RPMI7951 (cell line): ENCODE measurements at regions not wholly inside any gene's neighbourhood (a gene's known extent, or its start where the extent isn't known, plus 50 kb on each side); places are given as distances from the start of the nearest gene placed in this dataset.

ENCODE experiments used
- DNase-seq: peaks from one replicate; pipeline ENCODE4 v3.0.0-alpha.2; 2012; ENCODE audit warnings: low read depth

- DNase-seq, result peak; percentile 95
These were observed 548.9 kb upstream of the CDH2 start for GRCh38 chr18:28725876-28726275.

DNA sequence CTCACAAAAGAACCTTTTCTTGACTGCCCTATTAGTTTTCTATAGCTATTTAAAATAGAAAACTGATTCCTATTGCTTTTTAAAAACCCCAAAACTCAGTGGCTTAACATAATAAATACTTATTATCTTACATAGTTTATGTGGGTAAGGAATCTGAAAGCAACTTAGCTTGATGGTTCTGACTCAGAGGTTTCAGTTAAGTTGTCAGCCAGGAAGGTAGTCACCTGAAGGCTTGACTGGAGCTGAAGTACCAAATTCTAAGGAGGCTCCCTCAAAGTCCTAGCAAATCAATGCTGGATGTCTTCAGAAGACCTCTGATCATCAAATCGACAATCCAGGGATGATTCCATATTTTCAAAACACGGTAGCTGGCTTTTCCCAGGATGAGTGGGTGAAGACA, 546.6 kb upstream of the CDH2 start:
- no peak for DNase-seq

GRCh38 chr18:28718696-28719095, 541.8 kb upstream of the CDH2 start:
- DNase-seq, result no peak

- DNase-seq, result peak; percentile 5
These were observed 539.4 kb upstream of the CDH2 start for GRCh38 chr18:28716338-28716737.

DNA sequence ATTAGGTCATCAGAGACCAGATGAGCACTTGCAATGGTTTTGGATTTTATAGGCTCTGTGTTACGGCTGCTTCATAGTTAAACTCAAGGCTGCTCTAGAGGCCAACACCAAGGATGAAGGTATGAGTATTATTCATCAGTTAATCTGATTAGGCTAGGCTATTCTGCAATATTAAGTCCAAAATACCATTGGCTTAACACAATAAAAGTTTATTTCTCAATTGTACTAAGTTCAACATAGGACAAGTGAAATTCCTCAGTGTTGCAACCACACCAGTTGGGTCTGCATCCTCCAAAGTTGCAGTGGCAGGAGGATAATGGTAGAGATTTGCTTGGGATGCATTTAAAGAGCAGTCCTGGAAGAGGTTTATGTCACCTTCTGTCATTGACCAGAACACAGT, 538.3 kb upstream of the CDH2 start:
- DNase-seq, result no peak

- no peak for DNase-seq
These were observed 537.6 kb upstream of the CDH2 start for GRCh38 chr18:28714498-28714897.

DNA sequence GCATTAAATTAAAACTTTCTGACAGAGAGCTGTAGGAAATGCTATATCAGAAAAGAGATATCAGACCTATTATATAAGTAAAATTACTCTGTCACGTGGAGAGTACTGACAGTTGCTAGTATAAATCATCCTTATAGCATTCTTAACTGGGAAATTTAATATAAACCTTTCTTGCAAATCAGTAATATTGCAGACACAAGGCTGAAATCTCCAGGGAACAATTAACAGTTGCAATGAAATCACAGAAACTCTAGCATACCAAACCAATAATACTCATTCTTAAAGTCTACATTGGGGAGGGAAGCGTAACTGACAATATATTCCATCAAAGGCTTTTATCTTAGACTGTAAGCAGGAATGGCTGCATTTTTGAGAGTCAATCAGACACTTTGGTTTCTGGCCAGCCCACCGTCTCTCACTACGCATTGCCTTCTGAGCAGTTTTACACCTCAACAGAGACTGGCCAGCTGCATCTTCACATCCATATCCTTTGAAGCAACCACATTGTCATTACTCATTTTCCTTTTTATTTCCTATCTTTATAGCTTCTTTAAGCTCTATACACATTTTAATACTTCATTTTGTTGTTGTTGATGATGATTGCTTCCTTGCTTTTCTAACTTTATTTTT, 536.0 kb upstream of the CDH2 start:
- DNase-seq, result no peak

DNA sequence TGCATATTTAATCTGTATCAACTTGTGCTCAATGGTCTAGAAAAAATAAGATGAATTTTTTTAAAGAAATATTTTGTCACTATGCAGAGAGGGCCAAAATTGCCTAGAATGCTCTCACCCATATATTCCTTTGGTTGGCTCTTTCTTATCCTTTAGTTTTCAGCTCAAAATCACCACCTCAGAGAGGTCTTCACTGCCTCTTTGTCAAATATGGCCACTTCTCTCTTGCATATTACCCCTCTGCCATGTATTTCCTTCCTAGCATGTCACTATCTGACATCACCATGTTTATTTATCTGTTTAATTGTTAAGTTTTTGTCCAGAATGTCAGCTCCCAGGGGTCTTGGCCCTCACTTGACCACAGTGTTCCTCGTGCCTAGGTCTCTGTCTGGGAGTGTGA, 535.2 kb upstream of the CDH2 start:
- DNase-seq, result no peak

DNA sequence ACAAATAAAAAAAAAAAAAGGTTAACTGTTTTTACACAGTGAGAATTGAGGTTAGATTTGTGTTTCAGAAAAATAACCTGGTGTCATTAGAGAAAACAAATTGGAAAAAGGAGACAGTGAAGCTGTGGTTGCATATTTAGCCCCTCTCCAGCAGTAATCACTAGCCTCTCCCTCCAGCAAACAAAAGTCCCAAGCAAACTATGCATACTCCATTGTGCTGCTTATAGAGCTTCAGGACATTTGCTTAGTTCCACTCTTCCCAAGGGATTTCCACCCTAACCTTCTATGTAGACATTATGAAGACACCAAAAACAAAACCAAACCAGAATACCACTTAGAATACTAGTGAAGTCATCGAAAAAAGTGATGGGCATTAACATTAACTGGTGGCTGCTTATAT, 534.2 kb upstream of the CDH2 start:
- no peak for DNase-seq

DNA sequence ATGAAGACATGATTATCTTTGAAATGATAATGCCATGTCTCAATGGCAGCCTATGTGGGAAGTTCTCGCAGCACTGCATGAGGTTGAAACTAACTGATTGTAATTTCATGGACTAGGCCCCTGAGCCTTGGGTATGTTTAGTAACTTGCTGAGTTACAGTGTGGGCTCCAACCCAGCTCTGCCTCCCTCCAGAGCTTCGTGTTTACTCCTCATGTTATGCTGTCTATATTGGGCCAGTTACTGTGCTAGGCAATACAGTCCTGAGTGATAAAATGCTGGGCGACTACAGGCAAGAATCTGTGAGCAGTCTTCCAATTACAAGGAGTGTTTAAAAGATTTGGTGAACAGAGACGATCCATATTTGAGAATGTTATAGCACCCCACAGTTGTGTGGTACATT, 530.1 kb upstream of the CDH2 start:
- DNase-seq, result no peak

- no peak for DNase-seq
These were observed 529.5 kb upstream of the CDH2 start for GRCh38 chr18:28706397-28706796.

GRCh38 chr18:28705482-28705881, 528.6 kb upstream of the CDH2 start:
- no peak for DNase-seq

DNA sequence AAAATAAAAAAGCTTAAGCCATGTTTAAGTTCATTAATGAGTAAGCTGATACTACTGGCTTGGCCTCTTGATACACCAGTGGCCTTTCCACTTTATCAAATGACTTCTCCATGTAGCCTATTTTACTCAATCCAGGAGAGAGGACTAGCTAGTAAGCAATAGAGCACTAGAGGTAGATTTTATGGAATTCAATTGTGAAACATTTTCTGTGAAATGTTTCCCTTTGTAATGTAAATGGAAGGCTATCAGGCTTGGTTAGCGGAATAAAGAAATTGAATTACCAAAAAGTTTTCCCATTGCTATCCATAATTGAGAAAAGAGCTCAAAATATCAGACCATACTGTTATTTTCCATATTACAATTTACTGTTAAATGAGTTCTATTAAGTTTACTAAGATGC, 515.4 kb upstream of the CDH2 start:
- no peak for DNase-seq

DNA sequence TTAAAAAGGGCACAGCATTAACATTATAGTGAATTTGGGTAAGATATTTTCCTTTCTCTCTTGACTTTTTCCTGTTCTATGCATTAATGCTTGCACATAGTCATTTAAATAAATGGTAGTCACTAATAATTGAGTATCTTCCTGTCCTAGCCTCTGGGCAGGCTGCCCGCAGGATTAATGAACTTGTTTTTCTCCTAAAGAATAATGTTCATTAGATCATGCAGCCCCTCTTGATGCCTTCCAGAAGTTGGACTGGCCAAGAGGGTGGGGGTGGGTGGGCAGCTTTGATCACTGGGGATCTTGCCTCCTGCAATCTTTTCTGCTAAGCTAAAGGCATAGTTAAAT, 514.5 kb upstream of the CDH2 start:
- DNase-seq, result no peak

GRCh38 chr18:28690836-28691495, 514.0 kb upstream of the CDH2 start:
- peak; percentile 82 for DNase-seq

DNA sequence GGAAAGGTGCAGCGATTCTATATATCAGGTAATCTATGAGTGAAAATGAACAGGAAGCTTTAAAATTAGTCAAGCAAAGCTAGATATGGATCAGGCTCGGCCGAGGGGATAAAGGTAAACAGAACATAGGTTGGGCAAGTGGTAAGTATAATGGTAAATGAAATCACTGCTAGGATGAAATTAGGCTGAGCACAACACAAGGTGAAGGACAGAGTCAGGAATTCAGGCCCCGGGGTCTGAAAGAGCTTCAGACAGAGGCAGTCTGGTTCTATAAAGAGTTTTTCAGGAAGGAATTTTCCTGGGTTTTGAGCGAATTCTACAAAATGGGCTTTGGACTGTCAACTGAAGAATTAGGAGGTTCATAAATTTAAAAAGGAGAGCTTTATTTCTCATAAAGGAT, 513.2 kb upstream of the CDH2 start:
- no peak for DNase-seq

DNA sequence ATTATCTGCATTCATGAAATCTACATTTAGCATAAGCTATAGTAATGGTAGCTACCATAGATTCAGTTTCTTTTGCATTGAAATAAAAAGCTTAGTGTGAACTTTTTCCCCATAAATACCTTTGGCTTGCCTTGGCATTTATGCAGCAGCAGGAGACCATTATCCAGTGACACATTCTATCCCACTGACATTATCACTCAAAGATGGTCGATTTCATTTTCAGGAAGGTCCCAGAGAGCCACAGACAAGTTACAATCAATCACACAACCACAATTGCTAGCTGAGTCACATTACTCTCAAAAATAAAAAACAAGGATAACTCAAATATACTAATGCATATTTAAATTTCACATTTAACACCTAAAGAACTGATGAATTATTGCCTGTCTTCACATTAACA, 512.7 kb upstream of the CDH2 start:
- peak; percentile 50 for DNase-seq

DNA sequence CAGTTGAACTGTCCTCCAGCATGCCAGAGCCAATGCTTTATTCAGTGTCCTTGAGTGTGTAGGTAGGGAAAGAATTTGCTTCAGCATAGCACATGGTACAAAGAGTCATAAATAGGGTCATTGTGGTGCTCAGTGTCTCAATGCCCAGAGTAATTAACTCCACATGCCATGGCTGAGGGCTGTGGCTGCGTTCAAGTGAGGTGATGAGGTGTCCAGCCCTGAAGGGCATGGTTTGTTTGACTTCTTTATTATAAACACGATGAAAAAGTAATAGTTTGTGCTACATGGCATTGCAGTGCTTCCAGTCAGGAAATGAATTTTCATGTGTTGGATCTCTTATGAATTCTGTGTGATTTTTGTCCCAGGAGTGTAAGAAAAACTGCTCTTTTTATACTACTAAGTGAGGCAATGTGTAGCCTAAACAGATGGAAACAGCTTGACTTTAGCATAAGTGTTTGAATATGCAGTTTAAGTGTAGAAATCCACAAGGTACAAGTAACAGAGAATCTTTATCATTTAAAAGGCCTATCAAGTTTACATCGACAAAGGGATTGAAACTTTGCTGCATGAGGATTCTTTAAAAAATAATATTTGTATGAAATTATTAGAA, 507.9 kb upstream of the CDH2 start:
- DNase-seq, result peak; percentile 83

- no peak for DNase-seq
These were observed 506.0 kb upstream of the CDH2 start for GRCh38 chr18:28682912-28683311.

GRCh38 chr18:28669165-28669564, 492.2 kb upstream of the CDH2 start:
- DNase-seq, result no peak

GRCh38 chr18:28666216-28666615, 489.3 kb upstream of the CDH2 start:
- DNase-seq, result no peak

- DNase-seq, result peak; percentile 61
These were observed 481.0 kb upstream of the CDH2 start for GRCh38 chr18:28657961-28658360.

DNA sequence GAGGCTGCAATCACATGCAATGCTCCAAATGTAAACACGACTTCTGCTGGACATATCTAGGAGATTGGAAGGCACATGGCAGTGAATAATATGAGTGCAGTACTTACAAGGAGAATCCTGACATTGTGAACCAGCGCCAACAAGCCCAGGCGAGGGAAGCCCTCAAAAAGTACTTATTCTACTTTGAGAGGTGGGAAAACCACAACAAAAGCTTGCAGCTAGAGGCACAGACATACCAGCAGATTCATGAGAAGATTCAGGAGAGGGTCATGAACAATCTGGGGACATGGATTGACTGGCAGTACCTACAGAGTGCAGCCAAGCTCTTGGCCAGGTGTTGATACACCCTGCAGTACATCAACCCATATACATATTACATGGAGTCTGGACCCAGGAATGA, 475.7 kb upstream of the CDH2 start:
- DNase-seq, result no peak

DNA sequence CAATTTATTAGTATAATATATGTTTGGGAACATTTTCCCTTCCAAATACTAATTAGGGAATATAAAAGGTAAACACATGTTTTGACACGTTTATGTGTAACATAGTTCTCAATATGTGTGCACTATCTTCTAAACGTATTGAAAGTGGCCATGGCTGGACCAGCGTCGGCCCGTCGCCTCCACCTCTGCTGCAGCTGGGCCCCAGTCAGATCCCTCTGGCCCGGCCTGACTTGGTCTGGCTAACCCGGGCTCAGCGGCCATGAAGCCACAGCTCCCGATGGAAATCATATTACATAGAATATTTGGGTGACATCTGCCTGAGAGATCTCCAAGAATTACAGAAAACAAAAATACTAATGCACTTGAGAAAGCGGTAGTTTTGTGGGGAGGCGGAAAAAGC, 474.4 kb upstream of the CDH2 start:
- DNase-seq, result no peak
